HepG2 (cell line): ENCODE measurements at regions not wholly inside any gene's neighbourhood (a gene's known extent, or its start where the extent isn't known, plus 50 kb on each side); places are given as distances from the start of the nearest gene placed in this dataset.

Experiments
- ATAC-seq: fragments of 200-7000 bp; cut with Tn5 transposase; 3 replicates; pipeline ENCODE4 v1.9.1; 2020; ENCODE audit warnings: mild to moderate bottlenecking, moderate library complexity
- BruUV-seq: library from RNA; stranded (reverse); fragments of 400-500 nt; replicated peaks from 2 replicates; lab custom pipeline; 2021; lab: Mats Ljungman, UMichigan
- CTCF ChIA-PET: fragments of 300-600 bp; formaldehyde crosslinking; extraction: SDS; loops from one replicate; lab custom pipeline; 2021; ENCODE audit warnings: low total read pairs, inconsistent platforms, low intra/inter-chr PET ratio; lab: Yijun Ruan, JAX
- POLR2A ChIA-PET: fragments of 350-600 bp; sonication (Branson Sonifier 250); formaldehyde crosslinking; loops from one replicate; lab custom pipeline; 2020; ENCODE audit warnings: antibody characterized with exemption, inconsistent platforms; lab: Yijun Ruan, JAX
- DNase-seq: peaks from one replicate; pipeline ENCODE4 v3.0.0-alpha.2; 2015; ENCODE audit warnings: low spot score
- FAIRE-seq: peaks from 3 replicates; lab custom pipeline; 2011; peaks lifted over from hg19 to GRCh38; lab: Jason Lieb, UNC
- H2AFZ ChIP-seq: one replicate; pipeline ENCODE4 v1.6.1; 2011; ENCODE audit warnings: low read length, inconsistent platforms
- H3K27ac ChIP-seq: fragments of 300-600 bp; 3 replicates; pipeline ENCODE4 v1.8.0; 2011; ENCODE audit warnings: mixed run types, mild to moderate bottlenecking, mixed read lengths, low read length, inconsistent platforms; ENCODE audit not compliant: insufficient read depth; ENCODE audit errors: extremely low read length
- H3K27me3 ChIP-seq, 2 experiments: fragments of 200-600 bp in 1 of 2; 2 replicates in 1 of 2; 3 replicates in 1 of 2; pipeline versions ENCODE4 v1.6.0 to v1.8.0; 2011; ENCODE audit warnings: low read length in 2 of 2, mild to moderate bottlenecking in 2 of 2, moderate library complexity in 2 of 2, inconsistent platforms in 1 of 2; ENCODE audit not compliant: insufficient read depth in 2 of 2, control insufficient read depth in 1 of 2
- H3K36me3 ChIP-seq, 2 experiments: fragments of 200-600 bp in 1 of 2; replicated peaks in 1 of 2; 2 replicates in 1 of 2; 3 replicates in 1 of 2; pipeline versions ENCODE4 v1.5.1 to v1.8.0; 2011; ENCODE audit warnings: low read length in 2 of 2, inconsistent platforms in 1 of 2; ENCODE audit not compliant: insufficient read depth in 2 of 2, control insufficient read depth in 1 of 2
- H3K4me1 ChIP-seq: 2 replicates; pipeline ENCODE4 v1.5.1; 2012; ENCODE audit warnings: low read length, inconsistent platforms; ENCODE audit not compliant: insufficient read depth
- H3K4me2 ChIP-seq: 2 replicates; pipeline ENCODE4 v1.6.0; 2011; ENCODE audit warnings: low read depth, low read length, inconsistent platforms
- H3K4me3 ChIP-seq, 3 experiments: fragments of 200-600 bp in 1 of 3; sonication (generic), shearing (Covaris generic) in 1 of 3; replicated peaks in 1 of 3; 2 replicates each; pipeline ENCODE4 v1.5.1; 2011 to 2016; ENCODE audit warnings: low read length in 3 of 3, inconsistent platforms in 2 of 3, low read depth in 2 of 3, mild to moderate bottlenecking in 2 of 3, control low read depth in 1 of 3, mixed read lengths in 1 of 3; ENCODE audit not compliant: insufficient read depth in 1 of 3
- H3K79me2 ChIP-seq: one replicate; pipeline ENCODE4 v1.6.1; 2011; ENCODE audit warnings: low read length, inconsistent platforms; ENCODE audit not compliant: insufficient read depth
- H3K9ac ChIP-seq: 2 replicates; pipeline ENCODE4 v1.6.0; 2011; ENCODE audit warnings: mild to moderate bottlenecking, low read depth, low read length, inconsistent platforms; ENCODE audit not compliant: insufficient read depth
- H3K9me3 ChIP-seq: 2 replicates; pipeline ENCODE4 v1.5.1; 2012; ENCODE audit warnings: mild to moderate bottlenecking, low read length
- H4K20me1 ChIP-seq: 2 replicates; pipeline ENCODE4 v1.6.0; 2011; ENCODE audit warnings: inconsistent platforms, mild to moderate bottlenecking, low read length, moderate library complexity; ENCODE audit not compliant: insufficient read depth
- ARID2 ChIP-seq: sonication (generic); formaldehyde crosslinking; IDR thresholded peaks from 2 replicates; pipeline ENCODE4 v1.8.1; 2022; ENCODE audit warnings: mild to moderate bottlenecking, missing genetic modification reagents, borderline replicate concordance
- BRD4 ChIP-seq: sonication (generic); formaldehyde crosslinking; IDR thresholded peaks from 2 replicates; pipeline ENCODE4 v1.4.0; 2020; ENCODE audit warnings: missing genetic modification reagents
- HES4 ChIP-seq: sonication (generic); formaldehyde crosslinking; IDR thresholded peaks from 2 replicates; pipeline ENCODE4 v1.9.0; 2021; ENCODE audit warnings: mild to moderate bottlenecking, missing genetic modification reagents, borderline replicate concordance
- THYN1 ChIP-seq: sonication (generic); formaldehyde crosslinking; IDR thresholded peaks from 2 replicates; pipeline ENCODE4 v1.8.1; 2023; ENCODE audit warnings: low read depth, mild to moderate bottlenecking, moderate library complexity, missing genetic modification reagents, borderline replicate concordance
- ZNF136 ChIP-seq: sonication (generic); formaldehyde crosslinking; IDR thresholded peaks from 2 replicates; pipeline ENCODE4 v1.8.1; 2022; ENCODE audit warnings: low read depth, mild to moderate bottlenecking, moderate library complexity, missing genetic modification reagents
- ZNF552 ChIP-seq: sonication (generic); formaldehyde crosslinking; IDR thresholded peaks from 2 replicates; pipeline ENCODE4 v1.9.0; 2022; ENCODE audit warnings: missing genetic modification reagents, mild to moderate bottlenecking, borderline replicate concordance
- ZNF749 ChIP-seq: sonication (generic); formaldehyde crosslinking; IDR thresholded peaks from 2 replicates; pipeline ENCODE4 v1.8.0; 2022; ENCODE audit warnings: mild to moderate bottlenecking, missing genetic modification reagents, moderate library complexity, borderline replicate concordance
- ZNF761 ChIP-seq: sonication (generic); formaldehyde crosslinking; conservative IDR thresholded peaks from 2 replicates; pipeline ENCODE4 v1.4.0; 2020; ENCODE audit warnings: mild to moderate bottlenecking, missing genetic modification reagents
- ZNF879 ChIP-seq: sonication (generic); formaldehyde crosslinking; IDR thresholded peaks from 2 replicates; pipeline ENCODE4 v1.8.1; 2023; ENCODE audit warnings: missing genetic modification reagents
- WGBS: methylation state at CpG from one replicate; pipeline ENCODE4 v1.1.6; 2017; ENCODE audit warnings: low lambda C conversion rate; 5-methylcytosine and 5-hydroxymethylcytosine counted together
- in situ Hi-C: cut with HindIII; loops from 2 replicates; pipeline ENCODE4 v1.10.0; 2017; ENCODE audit warnings: low pct_unique_long_range_greater_than_20kb; ENCODE audit not compliant: extremely low pct_ligation_motif_present
- intact Hi-C: fragments of 100-400 bp; cut with micrococcal nuclease; formaldehyde crosslinking; loops from one replicate; pipeline ENCODE4 v1.10.0; 2022; ENCODE audit not compliant: unreplicated experiment
- TF ChIP-seq, protein P1 (sequence below): sonication (generic); formaldehyde crosslinking; IDR thresholded peaks from 2 replicates; pipeline ENCODE4 v1.4.0; 2020; ENCODE audit warnings: missing genetic modification reagents

DNA sequence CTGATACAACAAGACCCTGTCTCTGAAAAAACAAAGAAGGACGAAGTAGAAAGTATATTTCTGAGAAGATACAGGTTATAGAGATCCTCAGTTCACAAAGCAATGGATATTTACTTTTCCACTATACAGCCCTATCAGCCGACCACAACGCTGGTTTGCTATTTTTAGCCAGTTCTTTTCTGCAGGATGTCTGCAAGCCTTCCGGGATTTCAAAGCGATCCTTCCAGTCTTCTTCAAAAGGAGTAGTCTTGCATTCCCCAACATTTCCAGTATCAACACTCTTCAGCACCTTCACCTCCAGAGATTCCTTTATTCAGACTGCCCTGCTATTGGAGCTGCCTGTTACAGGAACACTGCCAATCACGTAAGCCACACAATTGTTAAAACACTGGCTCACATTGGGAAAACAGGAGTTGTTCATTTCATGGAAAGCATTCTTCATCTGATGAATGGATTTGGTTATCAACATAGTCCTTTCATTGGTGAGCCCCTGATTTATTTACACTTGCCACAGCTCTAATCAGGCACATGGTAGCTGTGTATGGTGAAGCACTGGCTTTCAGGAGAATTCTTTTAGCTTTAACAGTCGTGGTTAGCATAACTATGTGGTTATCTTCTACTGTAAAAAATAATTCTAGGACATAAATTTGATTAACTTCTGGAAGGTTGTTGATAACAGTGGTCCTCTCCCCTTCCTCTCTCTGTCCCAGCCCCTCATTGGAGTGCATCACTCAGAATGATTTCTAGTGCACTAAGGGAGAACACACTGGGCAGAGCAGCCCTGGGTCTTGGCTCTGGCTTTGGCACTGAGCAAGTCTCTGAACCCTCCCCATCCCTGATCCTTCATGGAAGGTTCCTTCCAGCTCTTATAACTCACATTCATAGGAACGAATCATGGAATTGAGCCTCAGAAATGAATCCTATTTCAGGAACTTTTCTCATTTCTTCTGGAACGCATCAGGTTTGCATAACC, 109.9 kb upstream of the SORBS2 start:
- H3K27me3 ChIP-seq: peaks cover 0 to 9% of the 10 kb centered on the region in 2 experiments; a peak in 2 of 5 replicates
- no peak overlapping the region for H3K4me2 ChIP-seq
- DNase-seq (no peak), FAIRE-seq (no peak), ATAC-seq (no peak)
- in situ Hi-C loops (no loop called here), intact Hi-C loops (no loop called here)
- H3K9ac ChIP-seq: no peak overlapping the region
- 0 out of 2 replicates have a peak, but pooled peaks cover 9% of the 10 kb centered on the region for H3K4me1 ChIP-seq
- POLR2A ChIA-PET: no interaction called here
- H2AFZ ChIP-seq: no peak overlapping the region
- H3K9me3 ChIP-seq: no peaks in the 10 kb centered on the region
- no peaks in the 10 kb centered on the region for H4K20me1 ChIP-seq
- H3K27ac ChIP-seq: no peak overlapping the region
- BruUV-seq: no TSS peak
- no peaks in the 10 kb centered on the region for H3K79me2 ChIP-seq
- 38% methylated on average over 9 of the region's 9 CpGs for WGBS
- H3K36me3 ChIP-seq: no peaks in the 10 kb centered on the region
- no peak overlapping the region for H3K4me3 ChIP-seq
- TF ChIP-seq ARID2 (CRISPR knock-in tag): no peak
- TF ChIP-seq ZNF761 (CRISPR knock-in tag): no peak
- TF ChIP-seq, all 625 proteins: peak for 0
- CTCF ChIA-PET: no interaction called here

DNA sequence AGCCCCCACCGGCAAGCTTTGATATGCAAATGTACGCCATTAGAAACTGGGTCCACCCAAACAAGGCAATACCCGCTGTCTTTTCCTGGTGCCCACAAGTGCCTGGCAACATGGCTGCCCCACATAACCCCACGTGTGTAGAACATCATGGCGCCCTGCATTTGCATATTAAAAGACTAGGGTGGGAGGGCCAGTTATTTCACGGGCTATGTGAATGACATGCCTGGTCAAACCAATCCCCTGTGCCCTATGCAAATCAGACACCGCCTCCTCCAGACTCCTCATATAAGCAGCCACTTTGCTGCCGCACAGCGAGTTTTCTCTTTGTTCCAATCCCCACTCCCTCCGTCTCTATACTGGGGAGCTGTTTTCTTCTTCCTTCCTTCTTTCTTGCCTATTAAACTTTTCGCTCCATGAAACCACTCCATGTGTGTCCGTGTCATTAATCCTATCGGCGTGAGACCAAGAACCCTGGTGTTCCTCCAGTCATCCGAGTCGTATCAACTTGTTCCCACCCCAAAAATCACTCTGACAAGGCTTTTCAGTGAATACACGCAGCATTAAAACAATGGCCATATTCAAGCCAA, 112.6 kb upstream of the SORBS2 start:
- Histone ChIP-seq H3K4me1 (0 out of 2 replicates have a peak, but pooled peaks cover 9% of the 10 kb centered on the region), H3K27me3 (peaks cover 0 to 9% of the 10 kb centered on the region in 2 experiments; a peak in 2 of 5 replicates), H4K20me1 (no peaks in the 10 kb centered on the region), H3K4me3 (no peak overlapping the region), H3K9me3 (no peaks in the 10 kb centered on the region), H2AFZ (no peak overlapping the region), H3K4me2 (no peak overlapping the region), H3K79me2 (no peaks in the 10 kb centered on the region), H3K36me3 (no peaks in the 10 kb centered on the region), H3K9ac (no peak overlapping the region), H3K27ac (no peak overlapping the region)
- ATAC-seq (no peak), FAIRE-seq (no peak), DNase-seq (no peak)
- TF ChIP-seq ZNF879 (CRISPR knock-in tag): no peak
- no peak for TF ChIP-seq HES4 (CRISPR knock-in tag)
- TF ChIP-seq BRD4: no peak
- TF ChIP-seq, protein P1, sequence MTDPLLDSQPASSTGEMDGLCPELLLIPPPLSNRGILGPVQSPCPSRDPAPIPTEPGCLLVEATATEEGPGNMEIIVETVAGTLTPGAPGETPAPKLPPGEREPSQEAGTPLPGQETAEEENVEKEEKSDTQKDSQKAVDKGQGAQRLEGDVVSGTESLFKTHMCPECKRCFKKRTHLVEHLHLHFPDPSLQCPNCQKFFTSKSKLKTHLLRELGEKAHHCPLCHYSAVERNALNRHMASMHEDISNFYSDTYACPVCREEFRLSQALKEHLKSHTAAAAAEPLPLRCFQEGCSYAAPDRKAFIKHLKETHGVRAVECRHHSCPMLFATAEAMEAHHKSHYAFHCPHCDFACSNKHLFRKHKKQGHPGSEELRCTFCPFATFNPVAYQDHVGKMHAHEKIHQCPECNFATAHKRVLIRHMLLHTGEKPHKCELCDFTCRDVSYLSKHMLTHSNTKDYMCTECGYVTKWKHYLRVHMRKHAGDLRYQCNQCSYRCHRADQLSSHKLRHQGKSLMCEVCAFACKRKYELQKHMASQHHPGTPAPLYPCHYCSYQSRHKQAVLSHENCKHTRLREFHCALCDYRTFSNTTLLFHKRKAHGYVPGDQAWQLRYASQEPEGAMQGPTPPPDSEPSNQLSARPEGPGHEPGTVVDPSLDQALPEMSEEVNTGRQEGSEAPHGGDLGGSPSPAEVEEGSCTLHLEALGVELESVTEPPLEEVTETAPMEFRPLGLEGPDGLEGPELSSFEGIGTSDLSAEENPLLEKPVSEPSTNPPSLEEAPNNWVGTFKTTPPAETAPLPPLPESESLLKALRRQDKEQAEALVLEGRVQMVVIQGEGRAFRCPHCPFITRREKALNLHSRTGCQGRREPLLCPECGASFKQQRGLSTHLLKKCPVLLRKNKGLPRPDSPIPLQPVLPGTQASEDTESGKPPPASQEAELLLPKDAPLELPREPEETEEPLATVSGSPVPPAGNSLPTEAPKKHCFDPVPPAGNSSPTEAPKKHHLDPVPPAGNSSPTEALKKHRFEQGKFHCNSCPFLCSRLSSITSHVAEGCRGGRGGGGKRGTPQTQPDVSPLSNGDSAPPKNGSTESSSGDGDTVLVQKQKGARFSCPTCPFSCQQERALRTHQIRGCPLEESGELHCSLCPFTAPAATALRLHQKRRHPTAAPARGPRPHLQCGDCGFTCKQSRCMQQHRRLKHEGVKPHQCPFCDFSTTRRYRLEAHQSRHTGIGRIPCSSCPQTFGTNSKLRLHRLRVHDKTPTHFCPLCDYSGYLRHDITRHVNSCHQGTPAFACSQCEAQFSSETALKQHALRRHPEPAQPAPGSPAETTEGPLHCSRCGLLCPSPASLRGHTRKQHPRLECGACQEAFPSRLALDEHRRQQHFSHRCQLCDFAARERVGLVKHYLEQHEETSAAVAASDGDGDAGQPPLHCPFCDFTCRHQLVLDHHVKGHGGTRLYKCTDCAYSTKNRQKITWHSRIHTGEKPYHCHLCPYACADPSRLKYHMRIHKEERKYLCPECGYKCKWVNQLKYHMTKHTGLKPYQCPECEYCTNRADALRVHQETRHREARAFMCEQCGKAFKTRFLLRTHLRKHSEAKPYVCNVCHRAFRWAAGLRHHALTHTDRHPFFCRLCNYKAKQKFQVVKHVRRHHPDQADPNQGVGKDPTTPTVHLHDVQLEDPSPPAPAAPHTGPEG (CRISPR knock-in tag): no peak
- TF ChIP-seq THYN1: no peak
- TF ChIP-seq ZNF749 (CRISPR knock-in tag): no peak
- TF ChIP-seq ZNF136 (CRISPR knock-in tag): no peak
- no peak for TF ChIP-seq ZNF552 (CRISPR knock-in tag)
- CTCF ChIA-PET: no interaction called here
- WGBS: 71% methylated on average over 15 of the region's 17 CpGs
- in situ Hi-C loops: no loop called here
- POLR2A ChIA-PET: no interaction called here
- intact Hi-C loops: no loop called here
- BruUV-seq: no TSS peak
